ENCODE measurements at regions not wholly inside any gene's neighbourhood (a gene's known extent, or its start where the extent isn't known, plus 50 kb on each side); places are given as distances from the start of the nearest gene placed in this dataset.

DNA sequence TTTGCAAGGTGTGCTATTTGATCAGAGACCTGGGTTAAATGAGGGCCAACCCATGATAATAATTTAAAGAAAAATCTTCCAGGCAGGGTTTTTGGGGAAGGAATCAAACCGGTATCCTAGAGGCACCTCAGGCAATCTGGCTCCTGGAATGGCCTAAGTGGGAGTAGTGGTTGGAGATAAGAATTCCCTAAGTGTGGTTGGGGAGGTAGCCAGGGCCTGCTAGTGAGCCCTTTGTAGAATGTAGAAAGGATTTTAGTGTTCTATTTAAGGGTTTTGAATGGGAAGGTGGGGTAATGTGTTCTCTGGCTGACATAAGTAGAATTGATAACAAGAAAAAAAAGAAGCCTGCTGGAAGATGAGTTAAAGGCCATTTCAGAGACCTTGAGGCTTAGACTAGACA lies 422.2 kb downstream of the XIRP2 start:
- no peak for TF ChIP-seq POLR2AphosphoS5 (IDR thresholded peaks at IDR 0.05; ENCODE audit: borderline replicate concordance, low read depth, low read length)
- TF ChIP-seq EZH2 (IDR thresholded peaks at IDR 0.05), result no peak
- TF ChIP-seq FOXP2 (optimal IDR thresholded peaks at IDR 0.05; ENCODE audit: control extremely low read depth, extremely low read length, insufficient read depth), result no peak
